Upper lobe of left lung (tissue), 4 donors: ENCODE measurements at regions not wholly inside any gene's neighbourhood (a gene's known extent, or its start where the extent isn't known, plus 50 kb on each side); places are given as distances from the start of the nearest gene placed in this dataset.

ENCODE experiments used
- POLR2AphosphoS5 ChIP-seq, 2 donors: sonication (generic); formaldehyde crosslinking; IDR thresholded peaks; one replicate each; pipeline ENCODE4 v1.5.1; 2017; ENCODE audit warnings: antibody characterized with exemption in 2 of 2
- TF ChIP-seq, protein P1 (sequence below), 6 experiments: fragments of 450-650 bp in 4 of 6; fragments of 200-600 bp in 2 of 6; sonication (generic) in 2 of 6; IDR thresholded peaks; one replicate each; pipeline ENCODE4 v1.5.1; 2016 to 2019; ENCODE audit warnings: antibody characterized with exemption in 6 of 6

DNA sequence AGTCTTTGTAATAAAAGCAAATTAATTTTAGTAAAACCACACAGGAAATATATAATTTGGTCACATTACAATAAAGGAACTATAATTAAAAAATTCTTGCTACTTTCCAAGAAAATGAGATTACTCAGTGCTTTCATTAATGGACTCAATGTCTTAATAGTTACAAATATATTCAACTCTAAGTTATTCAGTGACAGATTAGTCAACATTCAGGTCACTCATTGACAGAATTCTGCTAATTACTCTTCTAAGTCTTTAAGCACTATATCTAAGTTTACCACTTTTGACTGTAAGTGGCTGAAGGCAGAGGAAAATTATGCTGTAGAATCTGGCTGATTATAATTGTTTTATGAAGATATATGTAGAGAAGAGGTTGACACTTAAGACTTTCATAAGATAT is 1365.0 kb downstream of the EFNB2 start:
- TF ChIP-seq, protein P1, sequence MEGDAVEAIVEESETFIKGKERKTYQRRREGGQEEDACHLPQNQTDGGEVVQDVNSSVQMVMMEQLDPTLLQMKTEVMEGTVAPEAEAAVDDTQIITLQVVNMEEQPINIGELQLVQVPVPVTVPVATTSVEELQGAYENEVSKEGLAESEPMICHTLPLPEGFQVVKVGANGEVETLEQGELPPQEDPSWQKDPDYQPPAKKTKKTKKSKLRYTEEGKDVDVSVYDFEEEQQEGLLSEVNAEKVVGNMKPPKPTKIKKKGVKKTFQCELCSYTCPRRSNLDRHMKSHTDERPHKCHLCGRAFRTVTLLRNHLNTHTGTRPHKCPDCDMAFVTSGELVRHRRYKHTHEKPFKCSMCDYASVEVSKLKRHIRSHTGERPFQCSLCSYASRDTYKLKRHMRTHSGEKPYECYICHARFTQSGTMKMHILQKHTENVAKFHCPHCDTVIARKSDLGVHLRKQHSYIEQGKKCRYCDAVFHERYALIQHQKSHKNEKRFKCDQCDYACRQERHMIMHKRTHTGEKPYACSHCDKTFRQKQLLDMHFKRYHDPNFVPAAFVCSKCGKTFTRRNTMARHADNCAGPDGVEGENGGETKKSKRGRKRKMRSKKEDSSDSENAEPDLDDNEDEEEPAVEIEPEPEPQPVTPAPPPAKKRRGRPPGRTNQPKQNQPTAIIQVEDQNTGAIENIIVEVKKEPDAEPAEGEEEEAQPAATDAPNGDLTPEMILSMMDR (IDR thresholded peaks at IDR 0.05) = no peak
- no peak for TF ChIP-seq POLR2AphosphoS5 (IDR thresholded peaks at IDR 0.05)
